DND-41 (cell line): ENCODE measurements at regions not wholly inside any gene's neighbourhood (a gene's known extent, or its start where the extent isn't known, plus 50 kb on each side); places are given as distances from the start of the nearest gene placed in this dataset.

Experiments
- ATAC-seq: fragments of 200-7000 bp; cut with Tn5 transposase; 3 replicates; pipeline ENCODE4 v1.9.1; 2021; ENCODE audit warnings: low read depth; ENCODE audit not compliant: insufficient read depth
- DNase-seq: peaks from one replicate; pipeline ENCODE4 v3.0.0-alpha.2; 2020
- H2AFZ ChIP-seq: 2 replicates; pipeline ENCODE4 v1.6.0; 2012; ENCODE audit warnings: low read depth, low read length
- H3K27ac ChIP-seq: 2 replicates; pipeline ENCODE4 v1.5.1; 2012; ENCODE audit warnings: low read length, inconsistent platforms
- H3K27me3 ChIP-seq: fragments of 200-600 bp; sonication (generic); 2 replicates; pipeline ENCODE4 v1.6.0; 2012; ENCODE audit warnings: low read length, mild to moderate bottlenecking, inconsistent platforms; ENCODE audit not compliant: insufficient read depth, poor library complexity
- H3K36me3 ChIP-seq: 2 replicates; pipeline ENCODE4 v1.5.1; 2012; ENCODE audit warnings: low read length, inconsistent platforms; ENCODE audit not compliant: insufficient read depth
- H3K4me1 ChIP-seq: 2 replicates; pipeline ENCODE4 v1.5.1; 2012; ENCODE audit warnings: mild to moderate bottlenecking, low read length; ENCODE audit not compliant: insufficient read depth
- H3K4me2 ChIP-seq: 2 replicates; pipeline ENCODE4 v1.6.0; 2012; ENCODE audit warnings: mild to moderate bottlenecking, moderate library complexity, low read length, inconsistent platforms; ENCODE audit not compliant: insufficient read depth
- H3K4me3 ChIP-seq, 2 experiments: fragments of 200-600 bp in 1 of 2; shearing (Covaris generic) in 1 of 2; 2 replicates each; pipeline ENCODE4 v1.5.1; 2012 to 2016; ENCODE audit warnings: inconsistent platforms in 2 of 2, low read length in 2 of 2, mild to moderate bottlenecking in 2 of 2, low read depth in 1 of 2, moderate library complexity in 1 of 2
- H3K79me2 ChIP-seq: 2 replicates; pipeline ENCODE4 v1.6.0; 2012; ENCODE audit warnings: low read length, inconsistent platforms; ENCODE audit not compliant: insufficient read depth
- H3K9ac ChIP-seq: 2 replicates; pipeline ENCODE4 v1.6.0; 2012; ENCODE audit warnings: low read depth, mild to moderate bottlenecking, inconsistent platforms, low read length, moderate library complexity
- H3K9me3 ChIP-seq: 2 replicates; pipeline ENCODE4 v1.5.1; 2012; ENCODE audit warnings: low read length, moderate library complexity, mild to moderate bottlenecking, inconsistent platforms; ENCODE audit not compliant: insufficient read depth, severe bottlenecking
- H4K20me1 ChIP-seq: 2 replicates; pipeline ENCODE4 v1.6.0; 2012; ENCODE audit warnings: low read length; ENCODE audit not compliant: insufficient read depth
- EZH2 ChIP-seq: IDR thresholded peaks from 3 replicates; pipeline ENCODE4 v1.6.1; 2012; ENCODE audit warnings: borderline replicate concordance, low read depth, mild to moderate bottlenecking, moderate library complexity, low read length, inconsistent platforms; ENCODE audit not compliant: severe bottlenecking
- TF ChIP-seq, protein P1 (sequence below): IDR thresholded peaks from 2 replicates; pipeline ENCODE4 v1.5.1; 2012; ENCODE audit warnings: borderline replicate concordance, low read length, moderate library complexity, mild to moderate bottlenecking; ENCODE audit not compliant: poor library complexity, severe bottlenecking; ENCODE audit errors: extremely low read depth

DNA sequence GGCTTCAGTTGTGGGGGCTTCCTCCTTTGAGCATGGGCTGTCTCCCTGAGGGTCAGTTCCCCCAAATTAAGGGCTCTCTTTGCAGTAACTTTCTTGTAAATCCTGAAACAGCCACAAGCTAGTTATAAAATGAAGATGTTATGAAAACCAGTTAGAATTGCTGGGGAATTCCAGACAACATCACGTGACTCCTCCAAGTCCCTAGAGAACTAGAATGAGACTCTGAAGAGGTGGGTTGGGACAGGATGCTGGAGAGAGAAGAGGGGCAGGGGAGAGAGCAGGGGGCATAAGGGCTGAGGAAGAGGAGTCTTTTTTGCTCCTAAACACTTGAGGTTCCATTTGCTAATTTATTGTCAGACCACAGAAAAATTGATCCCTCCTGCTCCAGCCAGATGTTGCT, 380.3 kb downstream of the DHX35 start:
- H3K4me2 ChIP-seq, result no peak overlapping the region
- H2AFZ ChIP-seq, result no peak overlapping the region

DNA sequence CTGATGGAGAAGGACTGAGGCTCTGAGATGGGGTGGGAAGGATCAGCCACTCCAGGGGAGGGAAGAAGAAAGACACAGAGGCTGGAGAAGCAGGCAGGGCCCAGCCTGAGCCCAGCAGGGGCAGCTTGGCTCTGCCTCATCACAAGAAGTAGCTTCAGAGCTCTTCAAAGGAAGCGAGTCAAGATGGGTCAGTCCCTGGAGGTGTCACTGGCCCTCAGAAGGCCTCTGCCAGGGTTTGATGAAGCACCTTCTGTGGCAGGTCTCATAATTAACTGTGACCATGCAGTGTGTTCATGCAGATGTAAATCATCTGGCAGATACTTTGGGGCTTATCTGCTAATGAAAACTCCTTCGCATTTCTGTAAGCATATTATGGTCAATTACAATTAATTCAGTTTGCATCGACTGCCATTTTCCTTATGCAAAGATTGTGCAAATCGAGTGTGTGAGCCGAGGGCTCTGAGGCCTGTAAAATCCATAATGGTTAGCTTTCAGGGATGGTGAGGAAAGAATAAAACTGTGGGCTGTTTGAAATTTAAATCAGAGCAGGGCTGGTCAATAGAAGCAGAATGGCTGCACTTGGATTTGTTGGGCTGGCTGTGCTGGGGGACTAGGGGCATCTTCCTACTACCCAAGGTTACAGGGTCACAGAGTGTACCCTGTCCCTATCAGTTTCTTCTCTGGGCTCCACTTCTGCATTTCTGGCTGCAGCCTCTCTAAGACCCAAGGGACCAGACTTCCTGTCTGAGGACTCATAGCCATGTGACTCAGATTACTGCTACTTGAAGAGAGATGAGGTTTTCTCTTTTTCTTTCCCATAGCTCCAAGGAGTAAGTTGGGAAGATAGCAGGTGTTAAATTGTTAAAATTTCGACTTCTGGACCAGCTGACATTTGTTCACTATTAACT, 376.6 kb downstream of the DHX35 start:
- Histone ChIP-seq H3K36me3 (no peaks in the 10 kb centered on the region), H3K4me1 (peaks cover 15% of the 10 kb centered on the region), H3K9me3 (no peaks in the 10 kb centered on the region), H3K9ac (no peak overlapping the region), H4K20me1 (no peaks in the 10 kb centered on the region), H2AFZ (no peak overlapping the region), H3K27ac (peak overlapping the region; percentile 15; the same call in 1 of the 2 replicates), H3K79me2 (no peaks in the 10 kb centered on the region), H3K4me2 (no peak overlapping the region), H3K27me3 (no peaks in the 10 kb centered on the region), H3K4me3 (no peak overlapping the region)
- no peak for TF ChIP-seq EZH2
- DNase-seq, result peak; percentile 39
- ATAC-seq, result peak; percentile 90

More for the DNA sequence above, 380.3 kb downstream of the DHX35 start:
- TF ChIP-seq EZH2, result no peak
- TF ChIP-seq, protein P1, sequence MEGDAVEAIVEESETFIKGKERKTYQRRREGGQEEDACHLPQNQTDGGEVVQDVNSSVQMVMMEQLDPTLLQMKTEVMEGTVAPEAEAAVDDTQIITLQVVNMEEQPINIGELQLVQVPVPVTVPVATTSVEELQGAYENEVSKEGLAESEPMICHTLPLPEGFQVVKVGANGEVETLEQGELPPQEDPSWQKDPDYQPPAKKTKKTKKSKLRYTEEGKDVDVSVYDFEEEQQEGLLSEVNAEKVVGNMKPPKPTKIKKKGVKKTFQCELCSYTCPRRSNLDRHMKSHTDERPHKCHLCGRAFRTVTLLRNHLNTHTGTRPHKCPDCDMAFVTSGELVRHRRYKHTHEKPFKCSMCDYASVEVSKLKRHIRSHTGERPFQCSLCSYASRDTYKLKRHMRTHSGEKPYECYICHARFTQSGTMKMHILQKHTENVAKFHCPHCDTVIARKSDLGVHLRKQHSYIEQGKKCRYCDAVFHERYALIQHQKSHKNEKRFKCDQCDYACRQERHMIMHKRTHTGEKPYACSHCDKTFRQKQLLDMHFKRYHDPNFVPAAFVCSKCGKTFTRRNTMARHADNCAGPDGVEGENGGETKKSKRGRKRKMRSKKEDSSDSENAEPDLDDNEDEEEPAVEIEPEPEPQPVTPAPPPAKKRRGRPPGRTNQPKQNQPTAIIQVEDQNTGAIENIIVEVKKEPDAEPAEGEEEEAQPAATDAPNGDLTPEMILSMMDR, result no peak
- Histone ChIP-seq H3K9me3 (peaks cover under 1% of the 10 kb centered on the region), H3K36me3 (no peaks in the 10 kb centered on the region), H4K20me1 (no peaks in the 10 kb centered on the region), H3K27ac (no peak overlapping the region), H3K4me3 (no peak overlapping the region), H3K9ac (no peak overlapping the region), H3K27me3 (no peaks in the 10 kb centered on the region), H3K79me2 (no peaks in the 10 kb centered on the region), H3K4me1 (peaks cover 15% of the 10 kb centered on the region)
- ATAC-seq (no peak), DNase-seq (no peak)

DNA sequence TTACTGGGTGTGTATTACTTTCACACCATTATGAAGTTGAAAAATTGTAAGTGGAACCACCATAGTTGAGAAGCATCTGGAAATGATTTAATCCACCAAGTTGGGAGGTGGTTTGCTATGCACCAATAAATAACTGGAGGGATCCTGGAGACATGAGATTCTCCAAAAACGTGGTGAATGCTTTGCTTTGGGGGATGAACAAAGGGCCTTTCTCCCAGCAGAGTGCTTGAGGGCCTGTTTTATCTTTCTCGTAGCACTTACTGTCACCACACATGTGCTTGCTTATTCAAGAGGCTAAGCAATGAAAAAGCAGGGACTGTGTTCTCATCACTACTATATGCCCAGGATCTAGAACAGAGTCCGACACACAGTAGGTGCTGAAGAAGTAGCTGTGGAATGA, 371.1 kb downstream of the DHX35 start:
- H3K4me1 ChIP-seq, result peaks cover 2% of the 10 kb centered on the region
- H3K9me3 ChIP-seq, result no peaks in the 10 kb centered on the region
- no peak overlapping the region for H2AFZ ChIP-seq
- H3K36me3 ChIP-seq, result no peaks in the 10 kb centered on the region
- TF ChIP-seq, protein P1, result no peak
- no peak for TF ChIP-seq EZH2
- H3K4me2 ChIP-seq, result no peak overlapping the region
- H4K20me1 ChIP-seq, result no peaks in the 10 kb centered on the region
- no peak overlapping the region for H3K27ac ChIP-seq
- no peaks in the 10 kb centered on the region for H3K79me2 ChIP-seq
- ATAC-seq (no peak), DNase-seq (no peak)
- no peak overlapping the region for H3K4me3 ChIP-seq
- no peak overlapping the region for H3K9ac ChIP-seq
- no peaks in the 10 kb centered on the region for H3K27me3 ChIP-seq

DNA sequence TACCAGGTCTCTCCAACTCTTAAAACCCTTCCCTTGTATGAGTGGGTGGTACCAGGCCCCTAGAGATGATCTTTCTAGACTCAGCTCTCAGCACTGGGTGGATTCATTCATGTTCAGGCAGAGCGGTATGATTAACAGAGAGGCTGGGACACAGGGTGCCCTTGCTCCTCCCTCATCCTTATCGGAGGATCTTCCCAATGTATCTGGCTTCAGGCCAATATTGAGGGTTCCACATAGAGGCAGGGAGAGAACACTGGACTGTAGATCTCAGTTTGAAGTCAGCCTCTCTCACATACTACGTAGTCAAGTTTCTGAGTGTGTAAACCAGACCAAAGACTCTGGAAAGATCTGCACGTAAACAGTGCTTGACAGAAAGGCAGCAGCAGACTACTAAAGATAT, 366.2 kb downstream of the DHX35 start:
- H3K4me1 ChIP-seq, result no peaks in the 10 kb centered on the region
- H2AFZ ChIP-seq, result no peak overlapping the region
- DNase-seq, result no peak
- H3K27me3 ChIP-seq, result no peaks in the 10 kb centered on the region
- ATAC-seq, result no peak
- no peak overlapping the region for H3K4me2 ChIP-seq
- no peak overlapping the region for H3K27ac ChIP-seq
- H3K79me2 ChIP-seq, result no peaks in the 10 kb centered on the region
- no peaks in the 10 kb centered on the region for H3K9me3 ChIP-seq
- no peak for TF ChIP-seq EZH2
- TF ChIP-seq, protein P1, result no peak
- H3K9ac ChIP-seq, result no peak overlapping the region
- no peaks in the 10 kb centered on the region for H3K36me3 ChIP-seq
- no peak overlapping the region for H3K4me3 ChIP-seq
- no peaks in the 10 kb centered on the region for H4K20me1 ChIP-seq
